ENCODE measurements at regions not wholly inside any gene's neighbourhood (a gene's known extent, or its start where the extent isn't known, plus 50 kb on each side); places are given as distances from the start of the nearest gene placed in this dataset.

GRCh38 chr4:148503681-148504080, 61.5 kb upstream of the NR3C2 start:
- TF ChIP-seq CTCF (IDR thresholded peaks at IDR 0.05) = no peak
- no peak for TF ChIP-seq POLR2A (IDR thresholded peaks at IDR 0.05)

All from vagina (tissue), 2 donors.